HG02852 (cell line): ENCODE measurements at regions not wholly inside any gene's neighbourhood (a gene's known extent, or its start where the extent isn't known, plus 50 kb on each side); places are given as distances from the start of the nearest gene placed in this dataset.
"Not testable (repeated sequence)": the region's sequence is repeated elsewhere in the genome, so short reads cannot be mapped to it uniquely, and the experiment has no call there.

Source experiments
- ATAC-seq: cut with Tn5 transposase; IDR thresholded peaks from one replicate; pipeline ENCODE4 v1.9.1; 2021; ENCODE audit warnings: mild to moderate bottlenecking, moderate library complexity; ENCODE audit not compliant: unreplicated experiment

DNA sequence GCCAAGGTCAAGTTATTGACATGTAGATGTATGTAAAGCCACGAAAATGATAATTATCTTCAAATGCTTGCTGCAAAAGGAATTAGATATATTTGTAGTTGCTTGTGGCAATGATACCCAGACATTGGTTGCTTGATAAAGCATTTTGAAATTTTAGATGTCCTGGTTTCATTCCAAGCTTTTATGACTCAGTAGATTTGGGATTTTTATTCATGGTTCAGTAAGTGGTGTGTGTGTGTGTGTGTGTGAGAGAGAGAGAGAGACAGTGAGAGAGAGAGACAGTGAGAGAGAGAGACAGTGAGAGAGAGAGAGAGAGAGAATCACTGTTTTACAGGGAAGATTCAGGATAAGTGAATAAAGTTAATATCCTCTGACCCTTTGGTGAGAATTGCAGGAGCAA is 498.2 kb upstream of the C1orf87 start:
- ATAC-seq: no peak

GRCh38 chr1:60569189-60569588 is 495.6 kb upstream of the C1orf87 start:
- ATAC-seq: no peak

GRCh38 chr1:60567256-60567655 is 493.7 kb upstream of the C1orf87 start:
- ATAC-seq: no peak

DNA sequence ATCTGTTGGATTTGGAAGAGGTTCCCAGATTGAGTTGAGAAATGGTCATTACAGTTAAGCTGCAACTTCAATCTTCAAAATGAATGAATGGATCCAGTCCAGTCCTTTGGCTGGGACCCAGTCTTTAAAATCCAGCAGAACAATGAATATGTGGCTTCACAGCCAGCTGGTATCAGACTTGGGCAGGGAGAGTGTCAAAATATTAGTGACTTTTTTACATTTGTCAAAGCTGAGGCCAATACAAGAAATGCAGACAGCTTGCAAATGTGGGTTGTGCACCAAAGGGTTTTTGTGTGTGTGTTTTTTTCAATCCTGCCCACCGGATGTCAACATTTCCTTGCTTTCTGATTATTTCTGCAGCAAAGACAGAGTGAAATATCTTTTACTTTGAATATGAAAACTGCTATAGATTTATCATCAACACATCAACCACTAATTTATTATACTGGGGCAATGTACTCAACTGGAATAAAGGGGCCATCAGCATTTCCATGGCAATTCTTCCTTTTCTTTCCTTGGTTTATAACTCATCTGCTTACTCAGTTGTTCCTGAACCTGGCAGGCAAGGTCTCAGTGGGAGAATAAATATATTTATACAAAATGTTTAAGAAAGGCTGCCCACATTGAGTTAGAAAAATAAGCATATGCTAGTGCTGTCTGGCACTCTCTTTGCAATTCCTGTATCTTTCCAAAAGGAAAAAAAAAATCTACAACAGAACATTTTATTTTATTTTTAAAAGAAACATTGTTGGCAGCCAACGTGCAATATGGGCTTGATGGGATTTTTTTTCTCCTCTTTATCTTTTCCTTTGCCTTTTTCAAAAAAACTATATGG is 491.6 kb upstream of the C1orf87 start:
- no peak for ATAC-seq

- no peak for ATAC-seq
Observed at GRCh38 chr1:60563777-60564535, 490.4 kb upstream of the C1orf87 start.

DNA sequence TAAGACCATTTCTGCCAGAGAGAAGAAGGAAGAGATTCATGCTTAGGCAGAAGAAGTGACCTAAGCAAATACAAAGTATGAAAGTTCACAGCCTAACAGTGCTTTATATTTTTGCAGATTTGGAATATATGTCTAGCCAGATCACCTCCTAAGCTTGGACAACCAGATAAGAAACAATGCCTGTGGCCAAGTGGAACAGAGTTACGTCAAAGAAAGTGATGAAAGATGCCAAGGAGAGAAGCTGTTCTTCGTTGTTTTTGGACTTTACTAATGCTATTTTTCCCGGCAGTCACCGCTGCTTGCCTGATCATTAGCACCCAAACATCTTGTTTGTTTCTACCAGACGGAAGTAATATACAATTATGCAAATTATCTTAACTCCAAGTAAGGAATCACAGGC is 489.2 kb upstream of the C1orf87 start:
- ATAC-seq: no peak

DNA sequence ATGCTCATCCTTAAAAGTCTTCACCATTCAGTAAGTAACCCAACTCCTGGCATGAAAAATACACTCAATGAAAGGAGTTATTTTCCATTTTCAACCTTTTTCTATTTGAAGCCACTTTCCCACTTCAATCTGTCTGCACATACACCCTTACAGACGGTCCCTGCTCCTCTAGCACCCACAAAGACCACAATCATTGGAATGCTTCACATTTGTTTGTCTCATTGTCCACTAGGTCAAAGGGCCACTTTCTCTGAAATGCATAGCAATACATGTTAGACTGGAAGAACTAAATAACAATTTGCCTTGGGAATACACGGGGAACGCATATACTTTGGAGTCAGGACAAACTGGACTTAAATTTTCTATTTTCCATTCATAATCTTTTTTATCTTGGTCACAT is 487.1 kb upstream of the C1orf87 start:
- no peak for ATAC-seq

DNA sequence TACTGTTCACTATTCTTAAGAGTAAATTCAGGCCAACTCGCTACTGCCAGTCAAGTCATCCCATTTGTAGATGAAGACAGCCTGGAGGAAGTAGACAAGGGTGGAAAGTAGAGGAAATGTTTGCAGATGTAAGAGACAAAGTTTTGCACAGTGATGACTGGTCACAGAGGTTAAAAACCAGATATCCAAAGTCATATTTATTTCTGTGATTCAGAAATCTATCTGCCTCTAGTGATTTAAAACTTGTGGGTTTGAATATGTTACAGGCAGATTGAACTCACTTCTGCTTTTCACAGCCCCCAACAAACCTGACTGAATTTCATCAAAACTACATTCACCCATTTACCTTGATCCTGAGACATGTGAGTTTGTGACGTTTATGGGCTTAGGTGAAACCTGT is 484.7 kb upstream of the C1orf87 start:
- ATAC-seq: no peak

DNA sequence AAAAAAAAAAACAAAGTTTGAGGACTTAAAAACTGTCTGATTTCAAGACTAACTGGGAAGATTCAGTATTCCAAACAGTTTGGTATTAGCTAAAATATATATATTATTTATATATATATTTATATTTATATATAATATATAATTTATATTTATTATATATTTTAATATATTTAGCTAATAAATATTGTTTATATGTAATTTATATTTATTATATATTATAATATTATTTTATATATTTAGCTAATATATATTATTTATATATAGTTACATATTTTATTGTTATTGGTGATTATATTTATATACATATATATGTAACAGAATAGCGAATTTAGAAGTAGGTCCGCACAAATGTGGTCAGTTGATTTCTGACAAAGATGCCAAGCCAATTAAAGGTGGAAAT is 480.2 kb upstream of the C1orf87 start:
- no peak for ATAC-seq

GRCh38 chr1:60547821-60548220 is 474.3 kb upstream of the C1orf87 start:
- ATAC-seq: no peak

GRCh38 chr1:60541831-60542532 is 468.4 kb upstream of the C1orf87 start:
- no peak for ATAC-seq

GRCh38 chr1:60540141-60540540 is 466.6 kb upstream of the C1orf87 start:
- ATAC-seq: no peak

DNA sequence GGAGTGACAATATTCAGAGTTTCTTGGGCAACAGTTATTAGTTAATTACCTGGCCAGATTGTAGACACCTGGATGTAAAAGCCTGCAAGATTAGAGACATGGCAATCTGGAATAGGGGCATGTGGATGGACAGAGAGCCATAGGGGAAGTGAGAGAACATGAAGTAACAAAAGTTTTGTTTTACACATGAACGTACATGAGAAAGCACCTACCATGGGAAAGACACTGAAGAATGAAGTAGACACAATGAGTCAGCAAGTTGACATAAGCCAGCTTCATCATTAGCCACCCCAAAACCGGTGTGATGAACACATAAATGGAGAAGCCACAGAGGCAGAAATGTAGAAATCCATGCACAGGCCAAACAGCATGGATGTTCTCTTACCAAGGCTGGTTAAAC is 462.1 kb upstream of the C1orf87 start:
- ATAC-seq: peak; percentile 43

GRCh38 chr1:60527567-60527966 is 454.0 kb upstream of the C1orf87 start:
- no peak for ATAC-seq

DNA sequence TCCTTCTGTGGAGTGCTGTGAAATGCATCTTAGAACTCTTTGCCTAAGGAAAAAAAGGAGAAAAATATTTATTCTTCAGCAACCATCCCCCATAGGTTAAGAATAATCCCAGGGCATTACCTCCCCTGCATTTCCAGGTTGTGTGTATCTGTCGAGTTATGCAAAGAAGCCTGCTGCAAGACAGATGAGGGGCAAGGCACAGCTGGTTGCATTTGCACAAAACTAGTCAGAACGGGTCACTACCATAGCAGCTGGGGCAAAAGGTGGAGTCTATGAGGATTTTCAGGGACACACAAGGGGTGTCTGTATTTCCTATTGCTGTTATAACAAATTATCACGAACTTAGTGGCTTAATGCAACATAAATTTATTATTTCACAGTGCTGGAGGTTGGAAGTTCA is 443.4 kb upstream of the C1orf87 start:
- no peak for ATAC-seq

GRCh38 chr1:60510162-60510561 is 436.6 kb upstream of the C1orf87 start:
- no peak for ATAC-seq

DNA sequence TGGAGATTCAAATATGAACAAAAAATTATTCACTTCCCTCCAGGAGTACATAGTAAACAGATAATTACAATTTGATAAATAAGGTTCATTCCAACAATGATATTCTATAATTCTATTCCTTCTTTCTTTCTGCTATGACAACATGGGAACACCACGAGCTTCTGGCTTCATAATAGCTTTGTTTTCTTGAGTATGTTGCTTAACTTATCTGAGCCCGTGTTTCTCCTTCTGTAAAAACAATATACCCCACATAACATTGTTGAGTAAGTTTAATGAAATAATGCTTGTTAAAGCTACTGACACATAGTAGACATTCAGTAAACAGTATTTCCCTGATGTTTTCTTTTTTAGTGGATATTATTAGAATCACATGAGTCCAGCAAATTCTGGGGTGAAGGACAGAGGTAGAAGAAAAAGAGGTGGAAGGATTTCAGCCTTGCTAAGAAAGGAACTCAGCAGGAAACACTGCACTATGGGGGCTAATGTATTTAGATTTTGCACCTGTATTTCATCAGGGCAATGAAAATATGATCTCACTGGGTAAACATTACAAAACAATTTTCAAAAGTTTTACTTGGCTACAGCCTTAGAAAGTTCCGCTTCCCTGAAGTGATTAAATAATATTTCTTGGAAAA is 430.8 kb upstream of the C1orf87 start:
- no peak for ATAC-seq

DNA sequence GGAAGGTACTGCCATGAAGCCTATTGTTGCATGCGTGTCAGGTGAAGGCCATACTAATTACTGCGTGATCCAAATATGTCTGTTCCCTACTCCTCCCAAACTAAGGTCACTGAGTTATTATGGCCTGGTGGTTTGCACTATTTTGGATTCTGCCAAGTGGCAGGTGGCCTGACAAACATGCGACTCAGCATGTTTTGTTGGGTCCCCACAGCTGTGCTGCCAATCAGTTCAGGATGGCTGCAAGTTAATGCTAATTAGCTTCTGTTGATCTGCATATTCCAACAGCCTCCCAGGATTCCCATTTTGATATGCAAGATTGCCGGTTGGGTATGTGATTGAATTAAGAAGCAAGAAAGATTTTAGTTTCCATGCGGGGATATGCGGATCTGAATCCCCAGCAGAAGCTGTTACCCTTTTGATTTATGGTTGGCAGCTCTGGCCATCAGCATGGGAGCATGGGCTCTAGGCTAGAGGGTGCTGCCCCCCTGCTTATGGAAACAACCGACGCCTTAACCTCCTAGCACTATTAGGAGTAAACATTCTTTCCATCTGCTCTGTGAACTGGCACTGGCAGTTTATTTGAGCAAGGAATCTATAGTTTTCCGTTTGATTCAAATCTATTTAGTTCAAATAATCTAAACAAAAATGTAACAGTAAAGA is 429.8 kb upstream of the C1orf87 start:
- no peak for ATAC-seq

DNA sequence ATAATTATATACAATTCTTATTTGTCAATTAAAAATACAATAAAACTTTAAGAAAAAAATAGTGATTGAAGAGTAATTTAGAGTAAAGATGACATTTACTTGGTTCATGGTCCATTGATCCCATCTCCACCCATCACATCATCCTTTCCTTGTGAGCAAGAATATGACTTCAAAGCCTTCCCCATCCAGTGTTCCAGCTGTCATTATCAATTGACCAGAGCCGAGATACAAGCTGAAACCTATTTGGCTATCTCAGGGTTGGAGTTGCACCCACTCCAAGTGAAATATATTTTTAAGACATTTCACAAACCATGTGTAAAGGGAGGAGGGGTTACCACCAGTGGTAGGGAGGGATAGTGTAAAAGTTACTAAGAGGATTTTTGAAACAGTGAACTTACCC is 428.9 kb upstream of the C1orf87 start:
- ATAC-seq: no peak

DNA sequence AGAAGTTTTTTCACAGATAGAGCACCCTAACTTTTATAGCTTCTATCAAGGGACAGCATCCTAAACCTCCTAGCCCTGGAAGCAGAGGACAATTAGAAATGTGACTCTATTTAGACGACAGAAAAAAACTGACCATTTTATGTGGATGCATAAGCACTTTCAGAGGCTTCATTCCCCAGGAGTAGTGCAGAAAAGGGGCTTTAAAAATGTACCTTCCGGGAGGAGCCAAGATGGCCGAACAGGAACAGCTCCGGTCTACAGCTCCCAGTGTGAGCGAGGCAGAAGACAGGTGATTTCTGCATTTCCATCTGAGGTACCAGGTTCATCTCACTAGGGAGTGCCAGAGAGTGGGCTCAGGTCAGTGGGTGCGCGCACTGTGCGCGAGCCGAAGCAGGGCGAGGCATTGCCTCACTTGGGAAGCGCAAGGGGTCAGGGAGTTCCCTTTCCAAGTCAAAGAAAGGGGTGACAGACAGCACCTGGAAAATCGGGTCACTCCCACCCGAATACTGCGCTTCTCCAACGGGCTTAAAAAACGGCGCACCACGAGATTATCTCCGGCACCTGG is 416.4 kb upstream of the C1orf87 start:
- not testable (repeated sequence) for ATAC-seq
